ENCODE measurements at regions not wholly inside any gene's neighbourhood (a gene's known extent, or its start where the extent isn't known, plus 50 kb on each side); places are given as distances from the start of the nearest gene placed in this dataset.

DNA sequence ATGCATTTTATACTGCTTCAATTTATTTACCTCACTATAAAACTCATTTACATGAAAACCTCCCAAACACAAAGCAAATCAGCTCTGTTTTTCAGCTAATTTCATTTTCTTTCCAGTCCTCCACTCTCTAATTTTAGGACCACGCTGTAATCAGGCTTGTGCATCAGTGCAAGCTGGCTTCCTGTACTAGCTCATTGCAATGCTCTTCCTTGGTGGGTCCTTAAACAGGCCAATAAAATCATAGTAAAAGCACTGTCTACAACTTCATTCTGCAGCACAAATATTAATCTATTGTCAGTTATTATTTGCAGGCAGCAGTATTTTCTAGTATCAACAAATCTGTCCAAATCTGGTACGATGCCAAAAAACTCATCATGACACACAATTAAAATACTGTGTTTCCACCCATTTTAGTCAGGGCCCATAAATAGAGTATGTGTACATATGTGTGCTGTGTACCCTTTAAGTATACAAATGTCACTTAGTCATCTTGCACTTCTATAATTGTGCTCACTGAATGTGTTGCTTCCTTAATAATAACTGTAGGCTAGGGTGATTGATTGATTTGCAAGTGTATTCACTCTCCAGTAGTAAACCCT is 178.2 kb upstream of the HCCS start:
- ATAC-seq (no peak), DNase-seq (no peak)
- no peak overlapping the region for H3K27ac Mint-ChIP-seq
- no peak overlapping the region for H3K4me3 Mint-ChIP-seq
- peaks cover 8 to 14% of the 10 kb centered on the region in 2 donors for H3K9me3 Mint-ChIP-seq
- H3K27me3 Mint-ChIP-seq = no peaks in the 10 kb centered on the region
- H3K4me1 Mint-ChIP-seq = no peaks in the 10 kb centered on the region

DNA sequence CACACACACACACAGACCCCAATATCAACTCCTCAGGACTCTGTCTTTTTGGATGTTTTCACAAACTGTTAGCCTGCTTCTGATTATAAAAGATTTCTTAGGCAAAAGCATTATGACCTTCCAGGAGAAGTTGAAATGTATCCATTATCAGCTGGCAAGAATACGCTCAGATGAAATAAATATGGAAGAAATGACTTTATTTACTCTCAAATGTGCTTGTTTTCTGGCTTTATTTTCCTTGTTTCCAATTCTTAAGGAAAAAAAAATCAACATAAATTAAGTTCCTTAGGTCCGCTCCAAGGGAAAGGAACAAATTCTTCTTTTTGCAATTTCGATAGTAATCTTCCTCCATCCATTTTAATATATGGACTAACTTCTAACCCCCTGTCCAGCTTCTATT is 175.6 kb upstream of the HCCS start:
- Mint-ChIP-seq H3K27ac (no peak overlapping the region), H3K9me3 (peaks cover 8 to 14% of the 10 kb centered on the region in 2 donors), H3K27me3 (no peaks in the 10 kb centered on the region), H3K4me3 (no peak overlapping the region), H3K4me1 (no peaks in the 10 kb centered on the region)
- ATAC-seq = no peak
- no peak for DNase-seq

DNA sequence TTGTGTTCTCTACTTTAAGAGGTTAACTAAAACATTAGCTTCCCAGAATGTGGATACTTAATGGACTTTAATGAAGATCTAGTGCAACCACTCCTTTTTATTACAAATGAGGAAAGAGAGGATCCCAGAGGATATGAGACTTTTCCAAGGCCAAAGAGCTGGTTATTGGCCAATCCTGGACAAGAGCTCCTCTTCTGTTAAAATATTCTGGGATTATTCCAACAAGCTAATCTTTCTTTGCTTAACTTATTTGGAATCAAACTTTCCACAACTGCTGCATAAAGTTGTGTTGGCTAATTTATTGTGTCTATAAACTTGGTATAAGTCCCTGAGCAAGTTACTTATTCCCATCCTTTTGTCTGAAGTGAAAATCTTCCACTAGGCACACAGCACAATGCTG is 174.2 kb upstream of the HCCS start:
- Mint-ChIP-seq H3K4me1 (no peaks in the 10 kb centered on the region), H3K9me3 (peaks cover 8 to 11% of the 10 kb centered on the region in 2 donors), H3K27ac (no peak overlapping the region), H3K27me3 (no peaks in the 10 kb centered on the region), H3K4me3 (no peak overlapping the region)
- DNase-seq = no peak
- no peak for ATAC-seq

DNA sequence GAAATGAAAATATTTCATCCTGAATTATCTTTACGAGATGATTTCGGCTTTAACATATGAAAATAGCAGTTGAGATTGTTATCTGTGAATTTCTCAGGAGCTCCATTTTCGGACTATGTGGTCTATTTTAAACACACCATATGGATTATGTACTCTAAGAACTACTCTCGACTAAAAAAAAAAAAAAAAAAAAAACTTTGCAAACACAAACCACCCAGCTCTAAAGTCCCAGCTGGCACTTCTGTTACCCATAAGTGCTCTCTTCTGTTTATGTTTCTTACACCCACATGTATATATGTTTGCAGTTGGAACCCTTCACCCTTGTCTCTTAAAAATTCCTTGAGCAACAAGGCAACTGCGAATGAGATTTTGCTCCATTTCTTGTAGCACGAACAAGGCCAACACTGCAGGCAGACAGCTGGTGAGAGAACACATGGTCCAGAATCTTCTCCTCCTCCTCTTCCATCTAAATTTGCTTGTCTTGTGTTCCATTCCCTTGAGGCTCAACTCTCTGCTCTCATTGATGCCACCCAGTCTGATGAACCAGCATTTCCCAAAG is 172.7 kb upstream of the HCCS start:
- no peak for ATAC-seq
- Mint-ChIP-seq H3K4me1 (no peaks in the 10 kb centered on the region), H3K27ac (no peak overlapping the region), H3K4me3 (no peak overlapping the region), H3K9me3 (peaks cover 8 to 11% of the 10 kb centered on the region in 2 donors), H3K27me3 (no peaks in the 10 kb centered on the region)
- DNase-seq = no peak

- Mint-ChIP-seq H3K4me3 (no peak overlapping the region), H3K27me3 (no peaks in the 10 kb centered on the region), H3K9me3 (peaks cover 5 to 8% of the 10 kb centered on the region in 2 donors), H3K4me1 (no peaks in the 10 kb centered on the region), H3K27ac (no peak overlapping the region)
- DNase-seq (no peak), ATAC-seq (no peak)
These were observed 171.7 kb upstream of the HCCS start for GRCh38 chrX:10939424-10939823.

DNA sequence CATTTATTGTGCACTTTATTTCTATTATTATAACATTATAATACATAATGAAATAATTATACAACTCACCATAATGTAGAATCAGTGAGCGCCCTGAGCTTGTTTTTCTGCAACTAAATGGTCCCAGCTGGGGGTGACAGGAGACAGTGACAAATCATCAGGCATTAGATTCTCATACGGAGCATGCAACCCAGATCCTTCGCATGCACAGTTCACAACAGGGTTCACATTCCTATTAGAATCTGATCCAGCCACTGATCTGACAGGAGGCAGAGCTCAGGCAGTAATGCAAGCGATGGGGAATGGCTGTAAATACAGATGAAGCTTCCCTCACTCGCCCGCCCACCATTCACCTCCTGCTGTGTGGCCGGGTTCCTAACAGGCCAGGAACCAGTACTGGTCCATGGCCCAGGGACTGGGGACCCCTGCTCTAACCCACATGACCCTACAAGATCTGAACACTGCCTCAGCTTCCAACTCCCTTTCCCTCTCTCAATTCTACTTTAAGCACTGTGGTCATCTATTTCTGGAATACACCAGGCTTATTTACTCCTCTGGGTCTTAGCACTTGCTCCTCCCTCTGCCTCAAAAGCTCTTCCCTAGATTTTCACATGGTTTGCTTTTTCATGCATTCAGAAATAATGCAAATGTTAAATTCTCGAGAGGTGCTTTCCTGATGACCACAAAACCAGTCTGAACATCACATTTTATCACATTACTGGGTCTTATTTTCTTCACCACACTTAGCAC is 166.8 kb upstream of the HCCS start:
- ATAC-seq = no peak
- no peaks in the 10 kb centered on the region for H3K9me3 Mint-ChIP-seq

GRCh38 chrX:10945498-10945897 is 165.6 kb upstream of the HCCS start:
- Mint-ChIP-seq H3K27ac (no peak overlapping the region), H3K9me3 (peaks cover 0 to 11% of the 10 kb centered on the region in 2 donors), H3K4me3 (no peak overlapping the region), H3K4me1 (no peaks in the 10 kb centered on the region), H3K27me3 (no peaks in the 10 kb centered on the region)
- ATAC-seq (no peak), DNase-seq (no peak)

More for the DNA sequence above, 166.8 kb upstream of the HCCS start:
- no peaks in the 10 kb centered on the region for H3K27me3 Mint-ChIP-seq
- H3K4me3 Mint-ChIP-seq = no peak overlapping the region
- H3K4me1 Mint-ChIP-seq = no peaks in the 10 kb centered on the region
- no peak for DNase-seq
- H3K27ac Mint-ChIP-seq = no peak overlapping the region

- no peak for ATAC-seq
- H3K4me3 Mint-ChIP-seq = no peak overlapping the region
- peaks cover 6 to 25% of the 10 kb centered on the region in 2 donors for H3K9me3 Mint-ChIP-seq
- H3K4me1 Mint-ChIP-seq = no peaks in the 10 kb centered on the region
- DNase-seq = no peak
- no peaks in the 10 kb centered on the region for H3K27me3 Mint-ChIP-seq
- H3K27ac Mint-ChIP-seq = no peak overlapping the region
These were observed 161.6 kb upstream of the HCCS start for GRCh38 chrX:10949541-10949940.

- no peak overlapping the region for H3K4me3 Mint-ChIP-seq
- H3K27me3 Mint-ChIP-seq = no peaks in the 10 kb centered on the region
- H3K9me3 Mint-ChIP-seq = peaks cover 18 to 42% of the 10 kb centered on the region in 2 donors
- no peak for DNase-seq
- no peaks in the 10 kb centered on the region for H3K4me1 Mint-ChIP-seq
- no peak overlapping the region for H3K27ac Mint-ChIP-seq
- ATAC-seq = no peak
These were observed 158.5 kb upstream of the HCCS start for GRCh38 chrX:10952619-10953018.

DNA sequence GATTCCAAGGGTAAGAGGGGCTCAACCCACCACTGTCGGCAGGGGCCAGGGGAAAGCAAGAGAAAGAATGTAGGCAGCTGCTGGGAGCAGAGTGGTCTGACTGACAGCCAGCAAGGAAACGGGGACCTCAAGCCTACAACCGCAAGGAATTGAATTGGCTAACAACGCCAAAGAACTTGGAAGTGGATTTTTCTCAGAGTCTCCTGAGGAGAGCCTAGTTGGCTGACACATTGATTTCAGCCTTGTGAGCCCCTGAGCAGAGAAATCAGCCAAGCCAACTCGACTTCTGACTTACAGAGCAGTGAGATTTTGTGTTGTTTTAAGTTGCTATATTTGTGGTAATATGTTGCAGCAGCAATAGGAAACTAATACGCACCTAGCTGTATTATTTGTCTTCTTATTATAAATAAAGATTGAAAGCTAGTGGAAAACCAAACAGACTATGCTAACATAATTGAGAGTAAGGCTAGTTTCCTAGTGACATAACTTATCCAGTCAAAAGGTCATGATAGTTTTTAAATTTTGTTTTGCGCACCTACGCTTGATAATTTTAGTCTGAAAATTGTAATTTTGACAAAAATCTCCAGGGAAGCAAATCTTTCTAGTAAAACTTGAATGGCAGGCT is 145.8 kb upstream of the HCCS start:
- Mint-ChIP-seq H3K27ac (no peak overlapping the region), H3K9me3 (peaks cover 15 to 16% of the 10 kb centered on the region in 2 donors), H3K4me1 (no peaks in the 10 kb centered on the region), H3K4me3 (no peak overlapping the region), H3K27me3 (no peaks in the 10 kb centered on the region)
- ATAC-seq (no peak), DNase-seq (no peak)

- ATAC-seq (no peak), DNase-seq (no peak)
- H3K4me1 Mint-ChIP-seq = no peaks in the 10 kb centered on the region
- no peaks in the 10 kb centered on the region for H3K27me3 Mint-ChIP-seq
- peaks cover 8 to 11% of the 10 kb centered on the region in 2 donors for H3K9me3 Mint-ChIP-seq
- no peak overlapping the region for H3K4me3 Mint-ChIP-seq
- no peak overlapping the region for H3K27ac Mint-ChIP-seq
These were observed 145.1 kb upstream of the HCCS start for GRCh38 chrX:10966057-10966456.

DNA sequence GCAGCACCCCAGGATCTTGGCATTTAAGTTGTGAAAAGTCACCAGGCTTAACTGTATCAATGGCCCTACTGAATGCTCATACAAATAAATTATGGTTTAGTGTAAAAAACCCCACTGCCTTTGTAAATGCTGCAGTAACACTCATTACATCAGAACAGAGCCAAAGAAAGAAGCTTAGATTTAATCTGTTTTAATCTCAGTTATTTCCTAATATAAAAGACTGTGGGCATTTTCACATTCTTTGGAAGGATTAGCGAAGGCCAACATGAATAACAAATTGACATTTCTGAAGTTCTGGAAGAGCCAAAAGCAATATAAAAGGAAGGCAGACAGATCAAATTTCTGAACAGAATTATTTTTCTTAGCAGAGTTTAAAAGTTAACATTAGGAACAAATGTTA is 140.0 kb upstream of the HCCS start:
- H3K27ac Mint-ChIP-seq = no peak overlapping the region
- no peak overlapping the region for H3K4me3 Mint-ChIP-seq
- no peaks in the 10 kb centered on the region for H3K4me1 Mint-ChIP-seq
- no peaks in the 10 kb centered on the region for H3K27me3 Mint-ChIP-seq
- ATAC-seq (no peak), DNase-seq (no peak)
- H3K9me3 Mint-ChIP-seq = peaks cover 0 to 12% of the 10 kb centered on the region in 2 donors

DNA sequence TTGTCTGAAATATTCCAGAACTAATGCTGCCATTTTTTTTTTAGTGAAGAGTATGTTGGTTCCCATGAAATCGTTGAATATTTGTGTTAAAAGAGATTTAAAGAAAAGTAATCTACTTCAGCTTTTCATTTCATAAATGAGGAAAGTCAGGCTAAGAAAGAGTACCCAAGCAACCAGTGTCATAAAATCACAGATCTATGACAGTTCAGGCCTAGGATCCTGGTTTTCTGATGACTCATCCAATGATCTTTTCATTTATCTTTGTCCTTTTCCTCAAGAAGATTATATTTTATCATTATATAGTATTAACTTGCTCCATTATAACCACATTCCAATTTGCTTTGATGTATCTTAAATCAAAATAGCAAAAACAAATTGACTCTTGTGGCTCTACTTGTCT is 139.4 kb upstream of the HCCS start:
- no peak overlapping the region for H3K4me3 Mint-ChIP-seq
- DNase-seq = no peak
- ATAC-seq = no peak
- H3K27ac Mint-ChIP-seq = no peak overlapping the region
- peaks cover 0 to 12% of the 10 kb centered on the region in 2 donors for H3K9me3 Mint-ChIP-seq
- H3K27me3 Mint-ChIP-seq = no peaks in the 10 kb centered on the region
- no peaks in the 10 kb centered on the region for H3K4me1 Mint-ChIP-seq

- no peaks in the 10 kb centered on the region for H3K4me1 Mint-ChIP-seq
- no peaks in the 10 kb centered on the region for H3K27me3 Mint-ChIP-seq
- H3K4me3 Mint-ChIP-seq = no peak overlapping the region
- no peak for DNase-seq
- peaks cover 0 to 12% of the 10 kb centered on the region in 2 donors for H3K9me3 Mint-ChIP-seq
- ATAC-seq = no peak
- H3K27ac Mint-ChIP-seq = no peak overlapping the region
These were observed 138.4 kb upstream of the HCCS start for GRCh38 chrX:10972706-10973105.

- ATAC-seq = no peak
- Mint-ChIP-seq H3K9me3 (peaks cover 0 to 4% of the 10 kb centered on the region in 2 donors), H3K27me3 (no peaks in the 10 kb centered on the region), H3K4me1 (no peaks in the 10 kb centered on the region), H3K4me3 (no peak overlapping the region), H3K27ac (no peak overlapping the region)
- DNase-seq = no peak
These were observed 136.2 kb upstream of the HCCS start for GRCh38 chrX:10974920-10975319.

DNA sequence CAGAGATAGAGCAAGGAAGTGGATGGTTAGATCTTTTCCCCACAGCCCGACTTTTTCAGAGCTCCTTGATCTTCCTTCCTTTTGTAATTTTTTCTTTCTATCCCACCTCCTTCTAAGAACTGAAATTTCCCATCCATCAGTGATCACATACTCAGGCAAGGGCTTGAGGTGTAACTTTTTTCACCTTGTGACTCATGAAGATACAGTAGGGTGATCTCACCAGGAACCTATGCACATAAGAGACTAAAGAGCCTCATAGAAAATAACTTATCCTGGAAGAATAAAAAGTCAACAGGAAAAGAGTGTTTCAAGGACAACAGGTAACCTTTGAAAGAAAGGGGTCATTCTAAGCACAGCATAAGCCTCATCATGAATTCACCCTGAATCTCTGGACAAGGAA is 131.2 kb upstream of the HCCS start:
- H3K9me3 Mint-ChIP-seq = peaks cover 0 to 8% of the 10 kb centered on the region in 2 donors
- H3K27ac Mint-ChIP-seq = no peak overlapping the region
- H3K4me1 Mint-ChIP-seq = no peaks in the 10 kb centered on the region
- DNase-seq (no peak), ATAC-seq (no peak)
- no peak overlapping the region for H3K4me3 Mint-ChIP-seq
- no peaks in the 10 kb centered on the region for H3K27me3 Mint-ChIP-seq
